A549 (cell line): ENCODE measurements at regions not wholly inside any gene's neighbourhood (a gene's known extent, or its start where the extent isn't known, plus 50 kb on each side); places are given as distances from the start of the nearest gene placed in this dataset.

Source experiments
- ATAC-seq, 2 experiments: fragments of 200-7000 bp in 1 of 2; fragments of >200 bp in 1 of 2; cut with Nextera tagmentation in 1 of 2; cut with Tn5 transposase in 1 of 2; 3 replicates each; pipeline versions ENCODE4 v1.8.0 to v1.9.1; 2018 to 2020; ENCODE audit warnings: mild to moderate bottlenecking in 1 of 2, moderate library complexity in 1 of 2
- CTCF ChIA-PET: fragments of 300-600 bp; sonication (Branson Sonifier 250); formaldehyde crosslinking; extraction: SDS; loops from one replicate; lab custom pipeline; 2021; ENCODE audit warnings: antibody characterized with exemption, inconsistent platforms; lab: Yijun Ruan, JAX
- POLR2A ChIA-PET: fragments of 350-600 bp; formaldehyde crosslinking; extraction: SDS; loops from one replicate; lab custom pipeline; 2021; ENCODE audit warnings: antibody characterized with exemption, inconsistent platforms; lab: Yijun Ruan, JAX
- DNase-seq, 2 experiments: peaks; one replicate each; pipeline versions ENCODE4 v3.0.0 to v3.0.0-alpha.2; 2011 to 2016; ENCODE audit warnings: low read depth in 1 of 2, low spot score in 1 of 2
- FAIRE-seq: peaks from 2 replicates; lab custom pipeline; 2011; peaks lifted over from hg19 to GRCh38; lab: Jason Lieb, UNC
- H3K27ac ChIP-seq, 2 experiments: fragments of >200 bp; sonication (Bioruptor Twin); formaldehyde crosslinking; 3 replicates each; pipeline ENCODE4 v1.5.1; 2016 to 2017
- H3K4me1 ChIP-seq: fragments of >200 bp; sonication (Bioruptor Twin); formaldehyde crosslinking; 3 replicates; pipeline ENCODE4 v1.6.1; 2016
- H3K4me2 ChIP-seq: fragments of >200 bp; sonication (Bioruptor Twin); formaldehyde crosslinking; 3 replicates; pipeline ENCODE4 v1.6.1; 2016
- H3K4me3 ChIP-seq: fragments of >200 bp; sonication (Bioruptor Twin); formaldehyde crosslinking; 3 replicates; pipeline ENCODE4 v1.5.1; 2016
- H3K9me3 ChIP-seq: fragments of >200 bp; sonication (Bioruptor Twin); formaldehyde crosslinking; 3 replicates; pipeline ENCODE4 v1.6.1; 2016
- CBX2 ChIP-seq: fragments of 200-600 bp; sonication (generic); IDR thresholded peaks from 2 replicates; pipeline ENCODE4 v1.6.1; 2016; ENCODE audit warnings: low read depth, mild to moderate bottlenecking, borderline replicate concordance
- CHD2 ChIP-seq: fragments of 150-350 bp; IDR thresholded peaks from 2 replicates; pipeline ENCODE4 v1.6.1; 2014; ENCODE audit warnings: low read length; ENCODE audit not compliant: partially characterized antibody
- ESRRA ChIP-seq: fragments of 150-350 bp; IDR thresholded peaks from 2 replicates; pipeline ENCODE4 v1.6.1; 2014; ENCODE audit warnings: mild to moderate bottlenecking, low read length, borderline replicate concordance
- FOSB ChIP-seq: fragments of 250-450 bp; sonication (Bioruptor Pico); IDR thresholded peaks from 2 replicates; pipeline ENCODE4 v1.5.0; 2020; ENCODE audit warnings: mild to moderate bottlenecking, moderate library complexity
- FOSL2 ChIP-seq, 2 experiments: fragments of 450-650 bp in 1 of 2; fragments of >200 bp in 1 of 2; sonication (Bioruptor Twin) in 1 of 2; formaldehyde crosslinking; IDR thresholded peaks; 2 replicates each; pipeline versions ENCODE4 v1.5.0 to v1.6.1; 2016 to 2020; ENCODE audit warnings: mild to moderate bottlenecking in 1 of 2, moderate library complexity in 1 of 2
- FOXS1 ChIP-seq: fragments of 250-450 bp; sonication (Bioruptor Pico); IDR thresholded peaks from 2 replicates; pipeline ENCODE4 v1.5.0; 2020; ENCODE audit warnings: mild to moderate bottlenecking, moderate library complexity
- HEYL ChIP-seq: fragments of 250-450 bp; sonication (Bioruptor Pico); IDR thresholded peaks from 2 replicates; pipeline ENCODE4 v1.8.0; 2021; ENCODE audit warnings: mild to moderate bottlenecking, moderate library complexity
- HOXB13 ChIP-seq: fragments of 250-450 bp; sonication (Bioruptor Pico); IDR thresholded peaks from 2 replicates; pipeline ENCODE4 v1.5.0; 2020; ENCODE audit warnings: low read depth, mild to moderate bottlenecking, moderate library complexity
- JUNB ChIP-seq: fragments of >200 bp; sonication (Bioruptor Twin); formaldehyde crosslinking; IDR thresholded peaks from 2 replicates; pipeline ENCODE4 v1.6.1; 2016
- KDM1A ChIP-seq: fragments of 200-600 bp; sonication (generic); IDR thresholded peaks from 2 replicates; pipeline ENCODE4 v1.6.1; 2016; ENCODE audit warnings: low read depth, mild to moderate bottlenecking
- MAFK ChIP-seq: fragments of 450-650 bp; IDR thresholded peaks from 2 replicates; pipeline ENCODE4 v1.6.1; 2014; ENCODE audit not compliant: partially characterized antibody
- MAZ ChIP-seq: fragments of 150-350 bp; IDR thresholded peaks from 2 replicates; pipeline ENCODE4 v1.6.1; 2014; ENCODE audit warnings: antibody characterized with exemption, low read depth, low read length, borderline replicate concordance
- MYC ChIP-seq: IDR thresholded peaks from 2 replicates; pipeline ENCODE4 v1.6.1; 2012; ENCODE audit warnings: mild to moderate bottlenecking, inconsistent platforms, low read length, improper control_type of control experiment, borderline replicate concordance
- NFE2L2 ChIP-seq: fragments of 150-350 bp; conservative IDR thresholded peaks from 2 replicates; pipeline ENCODE4 v1.6.1; 2014; ENCODE audit warnings: low read length
- NPAS2 ChIP-seq: fragments of 250-450 bp; sonication (Bioruptor Pico); IDR thresholded peaks from 2 replicates; pipeline ENCODE4 v1.8.0; 2022; ENCODE audit warnings: mild to moderate bottlenecking, moderate library complexity, borderline replicate concordance
- NR3C1 ChIP-seq: fragments of >200 bp; sonication (Bioruptor Twin); formaldehyde crosslinking; IDR thresholded peaks from 3 replicates; pipeline ENCODE4 v1.6.1; 2017
- RAD21 ChIP-seq, 2 experiments: fragments of >200 bp in 1 of 2; sonication (Bioruptor Twin) in 1 of 2; formaldehyde crosslinking in 1 of 2; IDR thresholded peaks in 1 of 2; conservative IDR thresholded peaks in 1 of 2; 2 replicates in 1 of 2; 3 replicates in 1 of 2; pipeline ENCODE4 v1.6.1; 2012 to 2018; ENCODE audit warnings: inconsistent platforms in 1 of 2
- RARB ChIP-seq: fragments of 250-450 bp; sonication (Bioruptor Pico); IDR thresholded peaks from 2 replicates; pipeline ENCODE4 v1.8.0; 2021; ENCODE audit warnings: mild to moderate bottlenecking, moderate library complexity
- RCOR1 ChIP-seq: fragments of 150-350 bp; IDR thresholded peaks from 2 replicates; pipeline ENCODE4 v1.6.1; 2014; ENCODE audit warnings: antibody characterized with exemption, low read length, low read depth
- RNF2 ChIP-seq: fragments of 200-600 bp; sonication (generic); IDR thresholded peaks from 2 replicates; pipeline ENCODE4 v1.6.1; 2016; ENCODE audit warnings: low read depth, mild to moderate bottlenecking, antibody characterized with exemption, moderate library complexity, borderline replicate concordance
- SREBF2 ChIP-seq: fragments of 450-650 bp; IDR thresholded peaks from 2 replicates; pipeline ENCODE4 v1.6.1; 2014; ENCODE audit warnings: mild to moderate bottlenecking, moderate library complexity
- TP53 ChIP-seq: fragments of 250-450 bp; sonication (Bioruptor Pico); IDR thresholded peaks from 2 replicates; pipeline ENCODE4 v1.5.0; 2021; ENCODE audit warnings: mild to moderate bottlenecking, moderate library complexity
- ZNF302 ChIP-seq: fragments of 250-450 bp; sonication (Bioruptor Pico); IDR thresholded peaks from 2 replicates; pipeline ENCODE4 v1.9.0; 2021; ENCODE audit warnings: inconsistent platforms, mild to moderate bottlenecking, moderate library complexity
- WGBS: methylation state at CpG from one replicate; pipeline ENCODE4 v1.1.6; 2017; ENCODE audit errors: missing lambda C conversion rate; 5-methylcytosine and 5-hydroxymethylcytosine counted together
- TF ChIP-seq, protein P1 (sequence below): fragments of 200-600 bp; sonication (generic); IDR thresholded peaks from 2 replicates; pipeline ENCODE4 v1.6.1; 2016; ENCODE audit warnings: antibody characterized with exemption, mild to moderate bottlenecking, moderate library complexity
- TF ChIP-seq, protein P2 (sequence below): fragments of >200 bp; sonication (Bioruptor Twin); formaldehyde crosslinking; IDR thresholded peaks from 3 replicates; pipeline ENCODE4 v1.6.1; 2016
- TF ChIP-seq, protein P3 (sequence below): fragments of >200 bp; sonication (Bioruptor Twin); formaldehyde crosslinking; IDR thresholded peaks from 2 replicates; pipeline ENCODE4 v1.6.1; 2016
- TF ChIP-seq, protein P4 (sequence below): fragments of 150-350 bp; IDR thresholded peaks from 2 replicates; pipeline ENCODE4 v1.6.1; 2014; ENCODE audit warnings: low read depth, mild to moderate bottlenecking, low read length
- TF ChIP-seq, protein P5 (sequence below): IDR thresholded peaks from 2 replicates; pipeline ENCODE4 v1.6.1; 2012
- TF ChIP-seq, protein P6 (sequence below): IDR thresholded peaks from 2 replicates; pipeline ENCODE4 v1.6.1; 2012; ENCODE audit warnings: low read depth, borderline replicate concordance

DNA sequence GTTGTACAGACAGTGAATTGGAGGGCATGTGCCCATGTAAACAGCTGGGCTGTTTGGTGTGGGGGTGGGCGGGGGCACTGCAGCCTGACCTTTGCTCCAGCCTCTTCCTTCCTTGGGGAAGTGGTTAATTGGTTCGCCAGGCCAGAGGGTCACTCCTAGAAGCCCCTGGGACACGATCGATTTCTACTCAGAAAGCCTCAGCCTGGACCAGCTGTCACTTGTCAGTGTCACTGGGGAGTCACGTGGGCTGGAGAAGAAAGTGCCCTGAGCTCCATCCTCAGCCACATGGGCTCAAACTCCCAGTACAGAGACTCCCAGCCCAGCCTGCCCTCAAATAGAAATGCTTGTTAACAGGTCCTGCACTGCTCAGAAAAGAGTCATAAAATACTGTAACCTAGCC lies 423.8 kb upstream of the SULF2 start:
- no peaks in the 10 kb centered on the region for H3K9me3 ChIP-seq
- DNase-seq: no peak
- ChIA-PET CTCF (no interaction called here), POLR2A (no interaction called here)
- TF ChIP-seq MYC: no peak
- TF ChIP-seq, protein P1, sequence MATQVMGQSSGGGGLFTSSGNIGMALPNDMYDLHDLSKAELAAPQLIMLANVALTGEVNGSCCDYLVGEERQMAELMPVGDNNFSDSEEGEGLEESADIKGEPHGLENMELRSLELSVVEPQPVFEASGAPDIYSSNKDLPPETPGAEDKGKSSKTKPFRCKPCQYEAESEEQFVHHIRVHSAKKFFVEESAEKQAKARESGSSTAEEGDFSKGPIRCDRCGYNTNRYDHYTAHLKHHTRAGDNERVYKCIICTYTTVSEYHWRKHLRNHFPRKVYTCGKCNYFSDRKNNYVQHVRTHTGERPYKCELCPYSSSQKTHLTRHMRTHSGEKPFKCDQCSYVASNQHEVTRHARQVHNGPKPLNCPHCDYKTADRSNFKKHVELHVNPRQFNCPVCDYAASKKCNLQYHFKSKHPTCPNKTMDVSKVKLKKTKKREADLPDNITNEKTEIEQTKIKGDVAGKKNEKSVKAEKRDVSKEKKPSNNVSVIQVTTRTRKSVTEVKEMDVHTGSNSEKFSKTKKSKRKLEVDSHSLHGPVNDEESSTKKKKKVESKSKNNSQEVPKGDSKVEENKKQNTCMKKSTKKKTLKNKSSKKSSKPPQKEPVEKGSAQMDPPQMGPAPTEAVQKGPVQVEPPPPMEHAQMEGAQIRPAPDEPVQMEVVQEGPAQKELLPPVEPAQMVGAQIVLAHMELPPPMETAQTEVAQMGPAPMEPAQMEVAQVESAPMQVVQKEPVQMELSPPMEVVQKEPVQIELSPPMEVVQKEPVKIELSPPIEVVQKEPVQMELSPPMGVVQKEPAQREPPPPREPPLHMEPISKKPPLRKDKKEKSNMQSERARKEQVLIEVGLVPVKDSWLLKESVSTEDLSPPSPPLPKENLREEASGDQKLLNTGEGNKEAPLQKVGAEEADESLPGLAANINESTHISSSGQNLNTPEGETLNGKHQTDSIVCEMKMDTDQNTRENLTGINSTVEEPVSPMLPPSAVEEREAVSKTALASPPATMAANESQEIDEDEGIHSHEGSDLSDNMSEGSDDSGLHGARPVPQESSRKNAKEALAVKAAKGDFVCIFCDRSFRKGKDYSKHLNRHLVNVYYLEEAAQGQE: no peak
- TF ChIP-seq HEYL (CRISPR knock-in tag): no peak
- TF ChIP-seq, protein P2, sequence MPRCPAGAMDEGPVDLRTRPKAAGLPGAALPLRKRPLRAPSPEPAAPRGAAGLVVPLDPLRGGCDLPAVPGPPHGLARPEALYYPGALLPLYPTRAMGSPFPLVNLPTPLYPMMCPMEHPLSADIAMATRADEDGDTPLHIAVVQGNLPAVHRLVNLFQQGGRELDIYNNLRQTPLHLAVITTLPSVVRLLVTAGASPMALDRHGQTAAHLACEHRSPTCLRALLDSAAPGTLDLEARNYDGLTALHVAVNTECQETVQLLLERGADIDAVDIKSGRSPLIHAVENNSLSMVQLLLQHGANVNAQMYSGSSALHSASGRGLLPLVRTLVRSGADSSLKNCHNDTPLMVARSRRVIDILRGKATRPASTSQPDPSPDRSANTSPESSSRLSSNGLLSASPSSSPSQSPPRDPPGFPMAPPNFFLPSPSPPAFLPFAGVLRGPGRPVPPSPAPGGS: no peak
- TF ChIP-seq MAFK: no peak
- no peak for TF ChIP-seq MAZ
- TF ChIP-seq KDM1A: no peak
- TF ChIP-seq FOXS1 (CRISPR knock-in tag): no peak
- no peak for TF ChIP-seq NFE2L2
- TF ChIP-seq ESRRA: no peak
- no peak for TF ChIP-seq RAD21 (conservative IDR thresholded peaks at IDR 0.05 in 1 of 2, IDR thresholded peaks at IDR 0.05 in 1 of 2)
- no peak for TF ChIP-seq NPAS2 (CRISPR knock-in tag)
- TF ChIP-seq, protein P3, sequence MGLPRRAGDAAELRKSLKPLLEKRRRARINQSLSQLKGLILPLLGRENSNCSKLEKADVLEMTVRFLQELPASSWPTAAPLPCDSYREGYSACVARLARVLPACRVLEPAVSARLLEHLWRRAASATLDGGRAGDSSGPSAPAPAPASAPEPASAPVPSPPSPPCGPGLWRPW: no peak
- TF ChIP-seq HOXB13: no peak
- TF ChIP-seq, protein P4, sequence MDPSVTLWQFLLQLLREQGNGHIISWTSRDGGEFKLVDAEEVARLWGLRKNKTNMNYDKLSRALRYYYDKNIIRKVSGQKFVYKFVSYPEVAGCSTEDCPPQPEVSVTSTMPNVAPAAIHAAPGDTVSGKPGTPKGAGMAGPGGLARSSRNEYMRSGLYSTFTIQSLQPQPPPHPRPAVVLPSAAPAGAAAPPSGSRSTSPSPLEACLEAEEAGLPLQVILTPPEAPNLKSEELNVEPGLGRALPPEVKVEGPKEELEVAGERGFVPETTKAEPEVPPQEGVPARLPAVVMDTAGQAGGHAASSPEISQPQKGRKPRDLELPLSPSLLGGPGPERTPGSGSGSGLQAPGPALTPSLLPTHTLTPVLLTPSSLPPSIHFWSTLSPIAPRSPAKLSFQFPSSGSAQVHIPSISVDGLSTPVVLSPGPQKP: no peak
- no peak for TF ChIP-seq CBX2
- TF ChIP-seq JUNB: no peak
- TF ChIP-seq FOSB (CRISPR knock-in tag): no peak
- no peak for TF ChIP-seq RCOR1
- TF ChIP-seq, protein P5, sequence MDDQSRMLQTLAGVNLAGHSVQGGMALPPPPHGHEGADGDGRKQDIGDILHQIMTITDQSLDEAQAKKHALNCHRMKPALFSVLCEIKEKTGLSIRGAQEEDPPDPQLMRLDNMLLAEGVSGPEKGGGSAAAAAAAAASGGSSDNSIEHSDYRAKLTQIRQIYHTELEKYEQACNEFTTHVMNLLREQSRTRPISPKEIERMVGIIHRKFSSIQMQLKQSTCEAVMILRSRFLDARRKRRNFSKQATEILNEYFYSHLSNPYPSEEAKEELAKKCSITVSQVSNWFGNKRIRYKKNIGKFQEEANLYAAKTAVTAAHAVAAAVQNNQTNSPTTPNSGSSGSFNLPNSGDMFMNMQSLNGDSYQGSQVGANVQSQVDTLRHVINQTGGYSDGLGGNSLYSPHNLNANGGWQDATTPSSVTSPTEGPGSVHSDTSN: no peak
- H3K4me1 ChIP-seq: no peaks in the 10 kb centered on the region
- ATAC-seq: no peak
- FAIRE-seq: no peak
- H3K4me3 ChIP-seq: no peak overlapping the region
- WGBS: 7% methylated on average over 3 of the region's 5 CpGs
- no peak overlapping the region for H3K27ac ChIP-seq
- H3K4me2 ChIP-seq: no peak overlapping the region

DNA sequence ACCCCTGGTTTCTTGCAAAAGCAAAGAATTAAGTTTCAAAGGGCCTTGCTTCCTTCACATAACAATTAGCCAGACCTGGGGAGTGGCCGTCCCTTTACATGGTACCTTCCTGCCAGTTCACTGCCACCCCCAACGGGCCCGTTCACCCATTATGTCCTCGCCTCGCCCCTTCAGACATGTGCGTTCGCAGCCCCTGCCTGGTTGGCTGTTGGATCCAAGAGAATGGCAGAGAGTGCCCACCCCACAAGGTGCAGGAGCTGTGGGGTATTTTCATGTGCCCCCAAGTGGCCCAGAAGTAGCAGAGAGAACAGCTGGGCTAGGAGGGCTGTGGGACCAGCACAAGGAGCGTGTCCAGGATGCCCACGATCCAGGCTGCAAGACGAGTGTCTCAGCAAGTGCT lies 422.9 kb upstream of the SULF2 start:
- DNase-seq (no peak), FAIRE-seq (no peak), ATAC-seq (no peak)
- ChIA-PET POLR2A (no interaction called here), CTCF (interaction anchor here (1.2 to 1.5 kb wide), 2 partner anchors 412 to 422 kb away, joined by 3 read pairs; no protein-coding TSS in a partner anchor)
- H3K4me3 ChIP-seq: no peak overlapping the region
- no peak overlapping the region for H3K27ac ChIP-seq
- no peak overlapping the region for H3K4me2 ChIP-seq
- H3K4me1 ChIP-seq: no peaks in the 10 kb centered on the region
- no peaks in the 10 kb centered on the region for H3K9me3 ChIP-seq
- WGBS: 67% methylated on average over 10 of the region's 10 CpGs
- TF ChIP-seq NR3C1: no peak
- no peak for TF ChIP-seq SREBF2
- no peak for TF ChIP-seq NPAS2 (CRISPR knock-in tag)
- TF ChIP-seq, protein P6, sequence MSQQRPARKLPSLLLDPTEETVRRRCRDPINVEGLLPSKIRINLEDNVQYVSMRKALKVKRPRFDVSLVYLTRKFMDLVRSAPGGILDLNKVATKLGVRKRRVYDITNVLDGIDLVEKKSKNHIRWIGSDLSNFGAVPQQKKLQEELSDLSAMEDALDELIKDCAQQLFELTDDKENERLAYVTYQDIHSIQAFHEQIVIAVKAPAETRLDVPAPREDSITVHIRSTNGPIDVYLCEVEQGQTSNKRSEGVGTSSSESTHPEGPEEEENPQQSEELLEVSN: no peak
- TF ChIP-seq CHD2: no peak
- TF ChIP-seq, protein P3: no peak
- no peak for TF ChIP-seq RARB (CRISPR knock-in tag)
- TF ChIP-seq FOSL2 (IDR thresholded peaks at IDR 0.05): no peak
- TF ChIP-seq FOSL2 (CRISPR knock-in tag; IDR thresholded peaks at IDR 0.05): no peak
- no peak for TF ChIP-seq TP53 (CRISPR knock-in tag)
- TF ChIP-seq, protein P4: no peak
- no peak for TF ChIP-seq RNF2
- no peak for TF ChIP-seq ZNF302 (CRISPR knock-in tag)
